WTC11 (cell line): ENCODE measurements at regions not wholly inside any gene's neighbourhood (a gene's known extent, or its start where the extent isn't known, plus 50 kb on each side); places are given as distances from the start of the nearest gene placed in this dataset.

ENCODE experiments used
- ATAC-seq: fragments of 200-7000 bp; cut with Tn5 transposase; 2 replicates; pipeline ENCODE4 v1.10.0; 2021; ENCODE audit warnings: mild to moderate bottlenecking, moderate library complexity
- CTCF ChIA-PET: fragments of 300-600 bp; sonication (Branson Sonifier 250); formaldehyde crosslinking; loops from one replicate; lab custom pipeline; 2021; ENCODE audit warnings: antibody characterized with exemption; lab: Charles Lee
- POLR2A ChIA-PET: fragments of 350-600 bp; sonication (Branson Sonifier 250); formaldehyde crosslinking; loops from one replicate; lab custom pipeline; 2021; ENCODE audit warnings: antibody characterized with exemption; lab: Charles Lee
- DNase-seq: peaks from one replicate; pipeline ENCODE4 v3.0.0; 2021; ENCODE audit warnings: low spot score
- H3K27ac Mint-ChIP-seq: 2 replicates; pipeline ENCODE4 v1.8.0; 2021; ENCODE audit warnings: mixed read lengths
- H3K27me3 Mint-ChIP-seq: 2 replicates; pipeline ENCODE4 v1.8.0; 2021; ENCODE audit warnings: low read depth, mild to moderate bottlenecking, moderate library complexity, mixed read lengths
- H3K36me3 Mint-ChIP-seq: 2 replicates; pipeline ENCODE4 v1.8.0; 2021; ENCODE audit warnings: mixed read lengths
- H3K4me1 Mint-ChIP-seq: 2 replicates; pipeline ENCODE4 v1.8.0; 2022; ENCODE audit warnings: mixed read lengths
- H3K4me3 Mint-ChIP-seq: 2 replicates; pipeline ENCODE4 v1.8.0; 2021; ENCODE audit warnings: mild to moderate bottlenecking, moderate library complexity, mixed read lengths
- H3K9me3 Mint-ChIP-seq: 2 replicates; pipeline ENCODE4 v1.8.0; 2021; ENCODE audit warnings: mixed read lengths
- FOXK1 ChIP-seq: sonication (generic); formaldehyde crosslinking; IDR thresholded peaks from 2 replicates; pipeline ENCODE4 v1.8.0; 2022; ENCODE audit warnings: mild to moderate bottlenecking, moderate library complexity, missing genetic modification reagents
- GTF2I ChIP-seq: fragments of 250-450 bp; sonication (Bioruptor Pico); conservative IDR thresholded peaks from 2 replicates; pipeline ENCODE4 v1.4.0; 2021; ENCODE audit warnings: mild to moderate bottlenecking
- IRF2 ChIP-seq: sonication (generic); formaldehyde crosslinking; IDR thresholded peaks from 2 replicates; pipeline ENCODE4 v1.8.0; 2022; ENCODE audit warnings: low read depth, missing genetic modification reagents, borderline replicate concordance
- NFE2L1 ChIP-seq: sonication (generic); formaldehyde crosslinking; IDR thresholded peaks from 2 replicates; pipeline ENCODE4 v1.8.1; 2023; ENCODE audit warnings: missing genetic modification reagents
- OVOL2 ChIP-seq: fragments of 250-450 bp; sonication (Bioruptor Pico); IDR thresholded peaks from 2 replicates; pipeline ENCODE4 v1.9.0; 2021; ENCODE audit warnings: mild to moderate bottlenecking, borderline replicate concordance
- PRDM15 ChIP-seq: sonication (generic); formaldehyde crosslinking; IDR thresholded peaks from 2 replicates; pipeline ENCODE4 v1.8.0; 2022; ENCODE audit warnings: missing genetic modification reagents
- TF ChIP-seq, protein P1 (sequence below): sonication (generic); formaldehyde crosslinking; IDR thresholded peaks from 2 replicates; pipeline ENCODE4 v1.8.1; 2022; ENCODE audit warnings: low read depth, missing genetic modification reagents, borderline replicate concordance
- TF ChIP-seq, protein P2 (sequence below): sonication (generic); formaldehyde crosslinking; IDR thresholded peaks from 2 replicates; pipeline ENCODE4 v1.8.1; 2023; ENCODE audit warnings: mild to moderate bottlenecking, missing genetic modification reagents, borderline replicate concordance
- TF ChIP-seq, protein P3 (sequence below): fragments of 250-450 bp; sonication (Bioruptor Pico); conservative IDR thresholded peaks from 2 replicates; pipeline ENCODE4 v1.9.0; 2021; ENCODE audit warnings: mild to moderate bottlenecking
- TF ChIP-seq, protein P4 (sequence below): sonication (generic); formaldehyde crosslinking; IDR thresholded peaks from 2 replicates; pipeline ENCODE4 v1.8.1; 2022; ENCODE audit warnings: mild to moderate bottlenecking, moderate library complexity, missing genetic modification reagents
- TF ChIP-seq, protein P5 (sequence below): sonication (generic); formaldehyde crosslinking; IDR thresholded peaks from 2 replicates; pipeline ENCODE4 v1.8.0; 2023; ENCODE audit warnings: mild to moderate bottlenecking, missing genetic modification reagents

DNA sequence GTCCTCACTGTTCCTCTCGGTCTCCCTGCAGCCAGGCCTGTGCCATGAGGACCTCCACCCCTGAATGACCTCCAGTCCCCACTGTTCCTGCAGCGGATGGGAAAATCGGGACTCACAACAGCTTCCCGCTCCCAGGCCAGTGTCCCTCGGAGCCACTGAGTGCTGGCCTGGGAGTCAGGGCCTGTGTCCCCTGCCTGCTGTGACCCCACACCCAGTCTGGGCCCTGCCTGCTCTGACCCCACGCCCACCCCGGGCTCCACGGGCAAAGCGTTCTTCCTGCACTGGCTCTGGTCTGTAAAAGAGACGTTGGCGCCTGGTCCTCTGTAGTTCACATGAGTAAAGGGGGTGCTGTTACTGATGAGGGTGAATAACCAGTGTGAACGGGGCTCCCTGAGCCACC is 73.0 kb upstream of the SHISAL1 start (continued):
- TF ChIP-seq, protein P1, sequence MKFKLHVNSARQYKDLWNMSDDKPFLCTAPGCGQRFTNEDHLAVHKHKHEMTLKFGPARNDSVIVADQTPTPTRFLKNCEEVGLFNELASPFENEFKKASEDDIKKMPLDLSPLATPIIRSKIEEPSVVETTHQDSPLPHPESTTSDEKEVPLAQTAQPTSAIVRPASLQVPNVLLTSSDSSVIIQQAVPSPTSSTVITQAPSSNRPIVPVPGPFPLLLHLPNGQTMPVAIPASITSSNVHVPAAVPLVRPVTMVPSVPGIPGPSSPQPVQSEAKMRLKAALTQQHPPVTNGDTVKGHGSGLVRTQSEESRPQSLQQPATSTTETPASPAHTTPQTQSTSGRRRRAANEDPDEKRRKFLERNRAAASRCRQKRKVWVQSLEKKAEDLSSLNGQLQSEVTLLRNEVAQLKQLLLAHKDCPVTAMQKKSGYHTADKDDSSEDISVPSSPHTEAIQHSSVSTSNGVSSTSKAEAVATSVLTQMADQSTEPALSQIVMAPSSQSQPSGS (CRISPR knock-in tag): no peak
- TF ChIP-seq, protein P2, sequence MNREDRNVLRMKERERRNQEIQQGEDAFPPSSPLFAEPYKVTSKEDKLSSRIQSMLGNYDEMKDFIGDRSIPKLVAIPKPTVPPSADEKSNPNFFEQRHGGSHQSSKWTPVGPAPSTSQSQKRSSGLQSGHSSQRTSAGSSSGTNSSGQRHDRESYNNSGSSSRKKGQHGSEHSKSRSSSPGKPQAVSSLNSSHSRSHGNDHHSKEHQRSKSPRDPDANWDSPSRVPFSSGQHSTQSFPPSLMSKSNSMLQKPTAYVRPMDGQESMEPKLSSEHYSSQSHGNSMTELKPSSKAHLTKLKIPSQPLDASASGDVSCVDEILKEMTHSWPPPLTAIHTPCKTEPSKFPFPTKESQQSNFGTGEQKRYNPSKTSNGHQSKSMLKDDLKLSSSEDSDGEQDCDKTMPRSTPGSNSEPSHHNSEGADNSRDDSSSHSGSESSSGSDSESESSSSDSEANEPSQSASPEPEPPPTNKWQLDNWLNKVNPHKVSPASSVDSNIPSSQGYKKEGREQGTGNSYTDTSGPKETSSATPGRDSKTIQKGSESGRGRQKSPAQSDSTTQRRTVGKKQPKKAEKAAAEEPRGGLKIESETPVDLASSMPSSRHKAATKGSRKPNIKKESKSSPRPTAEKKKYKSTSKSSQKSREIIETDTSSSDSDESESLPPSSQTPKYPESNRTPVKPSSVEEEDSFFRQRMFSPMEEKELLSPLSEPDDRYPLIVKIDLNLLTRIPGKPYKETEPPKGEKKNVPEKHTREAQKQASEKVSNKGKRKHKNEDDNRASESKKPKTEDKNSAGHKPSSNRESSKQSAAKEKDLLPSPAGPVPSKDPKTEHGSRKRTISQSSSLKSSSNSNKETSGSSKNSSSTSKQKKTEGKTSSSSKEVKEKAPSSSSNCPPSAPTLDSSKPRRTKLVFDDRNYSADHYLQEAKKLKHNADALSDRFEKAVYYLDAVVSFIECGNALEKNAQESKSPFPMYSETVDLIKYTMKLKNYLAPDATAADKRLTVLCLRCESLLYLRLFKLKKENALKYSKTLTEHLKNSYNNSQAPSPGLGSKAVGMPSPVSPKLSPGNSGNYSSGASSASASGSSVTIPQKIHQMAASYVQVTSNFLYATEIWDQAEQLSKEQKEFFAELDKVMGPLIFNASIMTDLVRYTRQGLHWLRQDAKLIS (CRISPR knock-in tag): no peak
- TF ChIP-seq PRDM15 (CRISPR knock-in tag): no peak

GRCh38 chr22:44385296-44385610 is 72.5 kb upstream of the SHISAL1 start:
- H3K27me3 Mint-ChIP-seq: no peaks in the 10 kb centered on the region
- H3K4me3 Mint-ChIP-seq: no peak overlapping the region
- POLR2A ChIA-PET: no interaction called here
- DNase-seq (no peak), ATAC-seq (no peak)
- no peak overlapping the region for H3K27ac Mint-ChIP-seq
- no peaks in the 10 kb centered on the region for H3K36me3 Mint-ChIP-seq
- no peaks in the 10 kb centered on the region for H3K9me3 Mint-ChIP-seq
- H3K4me1 Mint-ChIP-seq: 0 out of 2 replicates have a peak, but pooled peaks cover 5% of the 10 kb centered on the region
- CTCF ChIA-PET: interaction anchor here (0.9 to 4.8 kb wide), 2 partner anchors 16 to 300 kb away, joined by 3 to 20 read pairs; no protein-coding TSS in a partner anchor
- TF ChIP-seq, protein P3, sequence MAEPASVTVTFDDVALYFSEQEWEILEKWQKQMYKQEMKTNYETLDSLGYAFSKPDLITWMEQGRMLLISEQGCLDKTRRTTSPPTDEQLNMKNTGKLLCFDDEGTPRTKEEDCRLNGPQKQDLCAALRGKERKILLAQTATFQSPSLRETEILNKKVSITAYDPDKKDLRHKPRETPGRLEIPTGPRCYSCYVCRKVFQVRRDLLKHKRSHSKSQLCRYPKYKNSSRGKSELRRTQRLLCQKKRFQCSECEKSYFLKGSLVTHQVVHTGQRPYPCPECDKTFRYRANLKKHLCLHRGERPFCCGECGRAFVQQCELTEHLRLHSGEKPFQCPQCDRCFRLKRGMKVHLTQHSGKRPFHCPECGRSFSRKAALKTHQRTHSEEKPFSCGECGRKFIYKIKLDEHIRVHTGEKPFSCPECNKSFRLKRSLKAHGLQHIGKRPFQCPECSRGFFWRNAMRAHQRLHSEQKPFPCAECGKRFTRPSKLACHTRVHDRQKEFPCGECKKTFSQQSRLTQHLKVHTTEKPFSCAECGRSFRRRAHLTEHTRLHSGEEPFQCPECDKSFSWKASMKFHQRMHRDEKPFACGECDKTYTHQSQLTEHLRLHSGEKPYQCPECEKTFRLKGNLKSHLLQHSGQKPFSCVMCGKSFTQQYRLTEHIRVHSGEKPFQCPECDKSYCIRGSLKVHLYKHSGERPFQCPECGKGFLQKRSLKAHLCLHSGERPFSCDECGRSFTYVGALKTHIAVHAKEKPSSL: no peak
- TF ChIP-seq FOXK1 (CRISPR knock-in tag) (no peak), OVOL2 (CRISPR knock-in tag) (no peak), NFE2L1 (CRISPR knock-in tag) (no peak), GTF2I (no peak), IRF2 (CRISPR knock-in tag) (no peak)
- TF ChIP-seq, protein P4, sequence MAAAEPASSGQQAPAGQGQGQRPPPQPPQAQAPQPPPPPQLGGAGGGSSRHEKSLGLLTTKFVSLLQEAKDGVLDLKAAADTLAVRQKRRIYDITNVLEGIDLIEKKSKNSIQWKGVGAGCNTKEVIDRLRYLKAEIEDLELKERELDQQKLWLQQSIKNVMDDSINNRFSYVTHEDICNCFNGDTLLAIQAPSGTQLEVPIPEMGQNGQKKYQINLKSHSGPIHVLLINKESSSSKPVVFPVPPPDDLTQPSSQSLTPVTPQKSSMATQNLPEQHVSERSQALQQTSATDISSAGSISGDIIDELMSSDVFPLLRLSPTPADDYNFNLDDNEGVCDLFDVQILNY: no peak
- TF ChIP-seq, protein P5, sequence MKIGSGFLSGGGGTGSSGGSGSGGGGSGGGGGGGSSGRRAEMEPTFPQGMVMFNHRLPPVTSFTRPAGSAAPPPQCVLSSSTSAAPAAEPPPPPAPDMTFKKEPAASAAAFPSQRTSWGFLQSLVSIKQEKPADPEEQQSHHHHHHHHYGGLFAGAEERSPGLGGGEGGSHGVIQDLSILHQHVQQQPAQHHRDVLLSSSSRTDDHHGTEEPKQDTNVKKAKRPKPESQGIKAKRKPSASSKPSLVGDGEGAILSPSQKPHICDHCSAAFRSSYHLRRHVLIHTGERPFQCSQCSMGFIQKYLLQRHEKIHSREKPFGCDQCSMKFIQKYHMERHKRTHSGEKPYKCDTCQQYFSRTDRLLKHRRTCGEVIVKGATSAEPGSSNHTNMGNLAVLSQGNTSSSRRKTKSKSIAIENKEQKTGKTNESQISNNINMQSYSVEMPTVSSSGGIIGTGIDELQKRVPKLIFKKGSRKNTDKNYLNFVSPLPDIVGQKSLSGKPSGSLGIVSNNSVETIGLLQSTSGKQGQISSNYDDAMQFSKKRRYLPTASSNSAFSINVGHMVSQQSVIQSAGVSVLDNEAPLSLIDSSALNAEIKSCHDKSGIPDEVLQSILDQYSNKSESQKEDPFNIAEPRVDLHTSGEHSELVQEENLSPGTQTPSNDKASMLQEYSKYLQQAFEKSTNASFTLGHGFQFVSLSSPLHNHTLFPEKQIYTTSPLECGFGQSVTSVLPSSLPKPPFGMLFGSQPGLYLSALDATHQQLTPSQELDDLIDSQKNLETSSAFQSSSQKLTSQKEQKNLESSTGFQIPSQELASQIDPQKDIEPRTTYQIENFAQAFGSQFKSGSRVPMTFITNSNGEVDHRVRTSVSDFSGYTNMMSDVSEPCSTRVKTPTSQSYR (CRISPR knock-in tag): no peak
